Jurkat, Clone E6-1 (cell line): ENCODE measurements at regions not wholly inside any gene's neighbourhood (a gene's known extent, or its start where the extent isn't known, plus 50 kb on each side); places are given as distances from the start of the nearest gene placed in this dataset.
A peak's percentile ranks its signal among the peaks of the same experiment; 100 is the strongest.

Experiments used
- DNase-seq: peaks from one replicate; pipeline ENCODE4 v3.0.0-alpha.2; 2011; ENCODE audit warnings: low read depth, low spot score
- H3K4me3 ChIP-seq: 2 replicates; pipeline ENCODE4 v1.5.1; 2011; ENCODE audit warnings: mild to moderate bottlenecking, low read length, control low read depth, moderate library complexity

GRCh38 chr20:39857187-39857586 is 831.8 kb downstream of the MAFB start:
- DNase-seq: no peak
- H3K4me3 ChIP-seq: no peak overlapping the region

- no peak overlapping the region for H3K4me3 ChIP-seq
- DNase-seq: no peak
These were observed 833.2 kb downstream of the MAFB start for GRCh38 chr20:39855799-39856198.

- no peak for DNase-seq
- H3K4me3 ChIP-seq: no peak overlapping the region
These were observed 834.0 kb downstream of the MAFB start for GRCh38 chr20:39855056-39855455.

- no peak for DNase-seq
- no peak overlapping the region for H3K4me3 ChIP-seq
These were observed 835.4 kb downstream of the MAFB start for GRCh38 chr20:39853636-39854035.

GRCh38 chr20:39853050-39853449 is 836.0 kb downstream of the MAFB start:
- no peak for DNase-seq
- no peak overlapping the region for H3K4me3 ChIP-seq

GRCh38 chr20:39851459-39851858 is 837.6 kb downstream of the MAFB start:
- H3K4me3 ChIP-seq: no peak overlapping the region
- DNase-seq: no peak

GRCh38 chr20:39850821-39851330 is 838.2 kb downstream of the MAFB start:
- no peak overlapping the region for H3K4me3 ChIP-seq
- no peak for DNase-seq

- no peak overlapping the region for H3K4me3 ChIP-seq
- no peak for DNase-seq
These were observed 838.8 kb downstream of the MAFB start for GRCh38 chr20:39850246-39850645.

- DNase-seq: no peak
- H3K4me3 ChIP-seq: no peak overlapping the region
These were observed 839.4 kb downstream of the MAFB start for GRCh38 chr20:39849664-39850063.

- H3K4me3 ChIP-seq: no peak overlapping the region
- DNase-seq: no peak
These were observed 839.9 kb downstream of the MAFB start for GRCh38 chr20:39849171-39849570.

- no peak overlapping the region for H3K4me3 ChIP-seq
- DNase-seq: no peak
These were observed 849.5 kb downstream of the MAFB start for GRCh38 chr20:39839399-39840119.

GRCh38 chr20:39837561-39837960 is 851.5 kb downstream of the MAFB start:
- no peak for DNase-seq
- no peak overlapping the region for H3K4me3 ChIP-seq

- DNase-seq: no peak
- no peak overlapping the region for H3K4me3 ChIP-seq
These were observed 853.8 kb downstream of the MAFB start for GRCh38 chr20:39835130-39835842.

- H3K4me3 ChIP-seq: no peak overlapping the region
- DNase-seq: no peak
These were observed 858.1 kb downstream of the MAFB start for GRCh38 chr20:39830903-39831302.

GRCh38 chr20:39829661-39830060 is 859.4 kb downstream of the MAFB start:
- DNase-seq: no peak
- H3K4me3 ChIP-seq: no peak overlapping the region

- DNase-seq: no peak
- no peak overlapping the region for H3K4me3 ChIP-seq
These were observed 859.8 kb downstream of the MAFB start for GRCh38 chr20:39829256-39829655.

GRCh38 chr20:39825950-39826349 is 863.1 kb downstream of the MAFB start:
- H3K4me3 ChIP-seq: no peak overlapping the region
- peak; percentile 29 for DNase-seq

- H3K4me3 ChIP-seq: no peak overlapping the region
- no peak for DNase-seq
These were observed 863.4 kb downstream of the DHX35 start for GRCh38 chr20:39825524-39825923.

GRCh38 chr20:39823224-39823623 is 861.1 kb downstream of the DHX35 start:
- H3K4me3 ChIP-seq: no peak overlapping the region
- DNase-seq: no peak

GRCh38 chr20:39822667-39823066 is 860.5 kb downstream of the DHX35 start:
- H3K4me3 ChIP-seq: no peak overlapping the region
- DNase-seq: no peak
